ENCODE measurements at regions not wholly inside any gene's neighbourhood (a gene's known extent, or its start where the extent isn't known, plus 50 kb on each side); places are given as distances from the start of the nearest gene placed in this dataset.

- TF ChIP-seq, protein P1, sequence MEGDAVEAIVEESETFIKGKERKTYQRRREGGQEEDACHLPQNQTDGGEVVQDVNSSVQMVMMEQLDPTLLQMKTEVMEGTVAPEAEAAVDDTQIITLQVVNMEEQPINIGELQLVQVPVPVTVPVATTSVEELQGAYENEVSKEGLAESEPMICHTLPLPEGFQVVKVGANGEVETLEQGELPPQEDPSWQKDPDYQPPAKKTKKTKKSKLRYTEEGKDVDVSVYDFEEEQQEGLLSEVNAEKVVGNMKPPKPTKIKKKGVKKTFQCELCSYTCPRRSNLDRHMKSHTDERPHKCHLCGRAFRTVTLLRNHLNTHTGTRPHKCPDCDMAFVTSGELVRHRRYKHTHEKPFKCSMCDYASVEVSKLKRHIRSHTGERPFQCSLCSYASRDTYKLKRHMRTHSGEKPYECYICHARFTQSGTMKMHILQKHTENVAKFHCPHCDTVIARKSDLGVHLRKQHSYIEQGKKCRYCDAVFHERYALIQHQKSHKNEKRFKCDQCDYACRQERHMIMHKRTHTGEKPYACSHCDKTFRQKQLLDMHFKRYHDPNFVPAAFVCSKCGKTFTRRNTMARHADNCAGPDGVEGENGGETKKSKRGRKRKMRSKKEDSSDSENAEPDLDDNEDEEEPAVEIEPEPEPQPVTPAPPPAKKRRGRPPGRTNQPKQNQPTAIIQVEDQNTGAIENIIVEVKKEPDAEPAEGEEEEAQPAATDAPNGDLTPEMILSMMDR (IDR thresholded peaks at IDR 0.05) = no peak
- no peak for TF ChIP-seq POLR2A (IDR thresholded peaks at IDR 0.05)
- H3K36me3 ChIP-seq = no peaks in the 10 kb centered on the region
- H3K27ac ChIP-seq = no peak overlapping the region
- H3K9me3 ChIP-seq = no peaks in the 10 kb centered on the region
- DNase-seq = no peak
- H3K4me1 ChIP-seq = no peaks in the 10 kb centered on the region
- H3K27me3 ChIP-seq = no peaks in the 10 kb centered on the region
- intact Hi-C loops (cut with DNase I; ENCODE audit: low total_unique reads) = no loop called here
- H3K4me3 ChIP-seq = no peak overlapping the region
Measured at GRCh38 chr16:54779549-54779948, 151.1 kb upstream of the IRX5 start.

- intact Hi-C loops (cut with DNase I; ENCODE audit: low total_unique reads) = no loop called here
- H3K4me1 ChIP-seq = no peaks in the 10 kb centered on the region
- no peak for TF ChIP-seq POLR2A (IDR thresholded peaks at IDR 0.05)
- TF ChIP-seq, protein P1 (IDR thresholded peaks at IDR 0.05) = no peak
- no peak for DNase-seq
- H3K27ac ChIP-seq = no peak overlapping the region
- no peaks in the 10 kb centered on the region for H3K36me3 ChIP-seq
- no peaks in the 10 kb centered on the region for H3K27me3 ChIP-seq
- H3K9me3 ChIP-seq = no peaks in the 10 kb centered on the region
- no peak overlapping the region for H3K4me3 ChIP-seq
Measured at GRCh38 chr16:54774768-54775167, 155.9 kb upstream of the IRX5 start.

- Histone ChIP-seq H3K27me3 (no peaks in the 10 kb centered on the region), H3K4me3 (no peak overlapping the region), H3K27ac (no peak overlapping the region), H3K4me1 (no peaks in the 10 kb centered on the region), H3K9me3 (no peaks in the 10 kb centered on the region), H3K36me3 (no peaks in the 10 kb centered on the region)
- intact Hi-C loops (cut with DNase I; ENCODE audit: low total_unique reads) = no loop called here
- TF ChIP-seq POLR2A (IDR thresholded peaks at IDR 0.05) = no peak
- TF ChIP-seq, protein P1 (IDR thresholded peaks at IDR 0.05) = no peak
- no peak for DNase-seq
Measured at GRCh38 chr16:54772400-54772799, 158.3 kb upstream of the IRX5 start.

- no peak for DNase-seq
- H3K4me3 ChIP-seq = no peak overlapping the region
- TF ChIP-seq, protein P1 (IDR thresholded peaks at IDR 0.05) = no peak
- TF ChIP-seq POLR2A (IDR thresholded peaks at IDR 0.05) = no peak
- no peak overlapping the region for H3K27ac ChIP-seq
- no peaks in the 10 kb centered on the region for H3K9me3 ChIP-seq
- H3K36me3 ChIP-seq = no peaks in the 10 kb centered on the region
- H3K27me3 ChIP-seq = no peaks in the 10 kb centered on the region
- H3K4me1 ChIP-seq = no peaks in the 10 kb centered on the region
- intact Hi-C loops (cut with DNase I; ENCODE audit: low total_unique reads) = no loop called here
Measured at GRCh38 chr16:54766355-54766754, 164.3 kb upstream of the IRX5 start.

- Histone ChIP-seq H3K27me3 (no peaks in the 10 kb centered on the region), H3K4me3 (no peak overlapping the region), H3K36me3 (no peaks in the 10 kb centered on the region), H3K4me1 (no peaks in the 10 kb centered on the region), H3K27ac (no peak overlapping the region), H3K9me3 (no peaks in the 10 kb centered on the region)
- no peak for TF ChIP-seq POLR2A (IDR thresholded peaks at IDR 0.05)
- TF ChIP-seq, protein P1 (IDR thresholded peaks at IDR 0.05) = no peak
- no peak for DNase-seq
- intact Hi-C loops (cut with DNase I; ENCODE audit: low total_unique reads) = no loop called here
Measured at GRCh38 chr16:54750249-54750648, 180.4 kb upstream of the IRX5 start.
